HG03135 (cell line): ENCODE measurements at regions not wholly inside any gene's neighbourhood (a gene's known extent, or its start where the extent isn't known, plus 50 kb on each side); places are given as distances from the start of the nearest gene placed in this dataset.
"Not testable (repeated sequence)": the region's sequence is repeated elsewhere in the genome, so short reads cannot be mapped to it uniquely, and the experiment has no call there.

Experiments used
- ATAC-seq: cut with Tn5 transposase; IDR thresholded peaks from one replicate; pipeline ENCODE4 v1.9.1; 2021; ENCODE audit warnings: mild to moderate bottlenecking, moderate library complexity; ENCODE audit not compliant: unreplicated experiment

GRCh38 chr5:91927439-91927838, 544.3 kb upstream of the ARRDC3 start:
- ATAC-seq, result no peak

- ATAC-seq, result no peak
Measured at GRCh38 chr5:91925249-91925648, 542.1 kb upstream of the ARRDC3 start.

- not testable (repeated sequence) for ATAC-seq
Measured at GRCh38 chr5:91917037-91917814, 534.1 kb upstream of the ARRDC3 start.

GRCh38 chr5:91910655-91911054, 527.5 kb upstream of the ARRDC3 start:
- no peak for ATAC-seq

GRCh38 chr5:91910247-91910646, 527.1 kb upstream of the ARRDC3 start:
- ATAC-seq, result no peak

- ATAC-seq, result no peak
Measured at GRCh38 chr5:91906494-91906893, 523.4 kb upstream of the ARRDC3 start.

GRCh38 chr5:91906027-91906426, 522.9 kb upstream of the ARRDC3 start:
- no peak for ATAC-seq

GRCh38 chr5:91898898-91899297, 515.8 kb upstream of the ARRDC3 start:
- ATAC-seq, result no peak

GRCh38 chr5:91898019-91898418, 514.9 kb upstream of the ARRDC3 start:
- ATAC-seq, result no peak

GRCh38 chr5:91888810-91889209, 505.7 kb upstream of the ARRDC3 start:
- ATAC-seq, result no peak

- ATAC-seq, result no peak
Measured at GRCh38 chr5:91885291-91886265, 502.5 kb upstream of the ARRDC3 start.

GRCh38 chr5:91884036-91884435, 500.9 kb upstream of the ARRDC3 start:
- ATAC-seq, result no peak

- ATAC-seq, result no peak
Measured at GRCh38 chr5:91875196-91875779, 492.2 kb upstream of the ARRDC3 start.

GRCh38 chr5:91867799-91868198, 484.7 kb upstream of the ARRDC3 start:
- no peak for ATAC-seq

- no peak for ATAC-seq
Measured at GRCh38 chr5:91865915-91866314, 482.8 kb upstream of the ARRDC3 start.

GRCh38 chr5:91864962-91865361, 481.8 kb upstream of the ARRDC3 start:
- ATAC-seq, result no peak

GRCh38 chr5:91851670-91852069, 468.6 kb upstream of the ARRDC3 start:
- ATAC-seq, result no peak

GRCh38 chr5:91850031-91850430, 466.9 kb upstream of the ARRDC3 start:
- ATAC-seq, result no peak

GRCh38 chr5:91849069-91849468, 466.0 kb upstream of the ARRDC3 start:
- ATAC-seq, result no peak

- no peak for ATAC-seq
Measured at GRCh38 chr5:91848453-91848852, 465.3 kb upstream of the ARRDC3 start.

- no peak for ATAC-seq
Measured at GRCh38 chr5:91841423-91841822, 458.3 kb upstream of the ARRDC3 start.
